Activated CD8-positive, alpha-beta memory T cell treated with anti-CD3 and anti-CD28 coated beads, Interleukin-2, amount 50 U/mL, for 1 hour (primary cell): ENCODE measurements at regions not wholly inside any gene's neighbourhood (a gene's known extent, or its start where the extent isn't known, plus 50 kb on each side); places are given as distances from the start of the nearest gene placed in this dataset.
"Not testable (repeated sequence)": the region's sequence is repeated elsewhere in the genome, so short reads cannot be mapped to it uniquely, and the experiment has no call there.

Experiments
- DNase-seq: peaks from one replicate; pipeline ENCODE4 v3.0.0-alpha.2; 2020; ENCODE audit errors: extremely low read depth

GRCh38 chr3:137820366-137820765, 56.3 kb downstream of the SOX14 start:
- DNase-seq = no peak

DNA sequence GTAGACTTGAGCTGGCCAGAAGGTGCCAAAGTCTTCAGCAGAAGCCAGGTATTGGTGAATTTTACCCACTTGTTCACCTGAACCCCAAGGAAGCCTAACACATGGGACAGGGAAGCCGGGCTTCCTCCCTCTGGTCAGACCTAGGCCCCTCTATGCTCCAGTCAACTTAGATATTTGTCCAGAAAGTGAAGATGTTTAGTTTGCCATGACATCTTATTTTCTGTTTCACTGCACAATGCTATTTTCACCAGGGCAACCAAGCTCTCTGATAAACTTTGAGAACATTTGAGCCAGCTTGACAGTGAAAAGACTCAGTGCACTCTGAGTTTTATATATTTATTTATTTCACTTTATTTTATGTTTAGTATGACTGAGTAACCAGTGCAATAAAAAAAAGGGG, 71.0 kb downstream of the SOX14 start:
- no peak for DNase-seq

DNA sequence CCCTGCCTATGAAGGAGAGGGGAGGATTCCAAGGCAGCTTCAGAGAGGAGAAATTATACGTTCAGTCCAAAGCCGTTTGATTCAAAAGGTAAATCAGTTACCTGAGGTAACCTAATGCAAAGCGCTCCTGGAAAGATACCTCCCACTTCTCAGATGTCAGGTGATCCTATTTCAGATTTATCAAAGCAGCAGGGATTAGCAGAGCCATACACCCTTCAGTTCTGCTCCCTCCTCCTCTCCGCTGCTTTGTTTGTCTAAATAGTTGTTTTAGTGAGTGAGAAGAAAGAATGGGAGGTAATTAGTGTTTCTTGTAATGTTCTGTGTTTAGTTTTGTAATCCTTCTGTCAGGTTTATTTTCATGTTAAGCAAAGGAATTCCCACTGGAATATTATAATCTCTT, 81.1 kb downstream of the SOX14 start:
- DNase-seq = no peak

GRCh38 chr3:137845666-137846065, 81.6 kb downstream of the SOX14 start:
- DNase-seq = no peak

DNA sequence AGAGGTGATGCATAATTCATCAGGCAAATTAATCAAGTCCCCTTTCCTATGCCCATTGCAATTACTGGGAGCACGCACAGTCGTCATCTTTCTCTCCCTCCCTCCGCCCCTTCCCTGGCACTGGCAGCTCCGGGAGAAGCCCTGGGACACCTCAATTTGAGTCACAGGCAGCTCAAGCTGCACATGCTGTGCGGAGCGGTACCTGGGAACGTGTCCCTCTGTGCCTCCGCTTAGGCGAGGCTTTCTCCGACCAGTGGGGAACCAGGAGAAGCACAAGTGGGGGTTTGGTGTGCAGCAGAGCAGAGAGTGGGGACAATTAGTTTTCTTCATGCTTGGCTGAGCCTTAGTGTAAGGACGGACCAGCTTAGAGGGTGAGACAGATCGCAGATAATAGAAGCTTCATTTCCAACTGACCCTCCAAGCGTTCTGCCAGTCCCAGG, 88.3 kb downstream of the SOX14 start:
- DNase-seq = no peak

DNA sequence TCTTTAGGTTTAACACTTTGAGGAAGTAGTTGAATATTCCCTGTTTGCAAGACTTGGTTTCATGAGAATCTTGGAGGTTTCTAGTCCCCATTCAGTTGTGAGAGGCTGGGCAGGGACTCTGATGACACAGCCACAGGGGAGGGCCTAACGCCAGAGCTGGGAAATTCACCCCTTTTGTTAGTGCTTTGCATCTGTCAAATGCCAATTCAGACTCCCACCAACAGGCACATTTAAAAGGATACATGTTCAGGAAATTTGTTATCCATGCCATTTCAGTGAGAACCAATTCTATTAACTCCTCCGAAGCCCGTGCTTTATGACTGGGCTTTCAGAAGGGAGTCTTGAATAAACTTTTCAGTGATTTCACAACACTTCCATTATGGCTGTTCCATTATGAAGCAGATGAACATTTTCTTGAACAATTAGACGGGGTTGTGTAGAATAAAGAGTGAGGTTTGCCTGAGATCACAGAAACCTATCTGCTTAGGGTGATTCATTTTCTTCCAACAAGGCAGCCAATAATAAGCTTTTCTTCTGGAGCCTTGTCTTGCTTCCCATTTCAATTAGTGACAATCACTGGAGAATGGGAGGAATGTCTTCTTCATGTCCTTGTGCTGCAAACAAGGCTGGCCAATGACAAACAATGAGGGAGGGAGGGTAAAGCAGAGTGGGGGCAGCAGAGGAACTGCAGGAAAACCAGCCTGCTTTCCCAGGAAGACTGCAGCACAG, 90.6 kb downstream of the SOX14 start:
- DNase-seq = no peak

GRCh38 chr3:137866001-137866400, 101.9 kb downstream of the SOX14 start:
- DNase-seq = no peak

GRCh38 chr3:137866933-137867332, 102.8 kb downstream of the SOX14 start:
- DNase-seq = no peak

DNA sequence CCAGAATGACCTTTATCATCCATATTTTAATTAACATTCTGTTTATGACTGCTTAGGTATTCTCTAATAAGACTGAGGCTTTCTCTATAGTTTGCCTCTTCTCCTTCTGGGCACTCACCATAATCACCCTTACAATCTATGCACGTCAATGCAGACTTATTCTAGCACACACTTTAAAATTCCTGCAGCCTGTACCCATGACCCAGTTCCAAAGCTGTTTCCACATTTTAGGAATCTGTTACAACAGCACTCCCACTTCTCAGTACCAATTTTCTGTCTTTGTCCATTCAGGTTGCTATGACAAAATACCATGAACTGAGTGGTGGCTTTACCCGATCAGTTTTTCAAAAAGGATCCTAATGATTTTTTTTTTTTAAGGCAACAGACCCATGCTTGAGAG, 103.5 kb downstream of the SOX14 start:
- no peak for DNase-seq

GRCh38 chr3:137869022-137869421, 104.9 kb downstream of the SOX14 start:
- no peak for DNase-seq

DNA sequence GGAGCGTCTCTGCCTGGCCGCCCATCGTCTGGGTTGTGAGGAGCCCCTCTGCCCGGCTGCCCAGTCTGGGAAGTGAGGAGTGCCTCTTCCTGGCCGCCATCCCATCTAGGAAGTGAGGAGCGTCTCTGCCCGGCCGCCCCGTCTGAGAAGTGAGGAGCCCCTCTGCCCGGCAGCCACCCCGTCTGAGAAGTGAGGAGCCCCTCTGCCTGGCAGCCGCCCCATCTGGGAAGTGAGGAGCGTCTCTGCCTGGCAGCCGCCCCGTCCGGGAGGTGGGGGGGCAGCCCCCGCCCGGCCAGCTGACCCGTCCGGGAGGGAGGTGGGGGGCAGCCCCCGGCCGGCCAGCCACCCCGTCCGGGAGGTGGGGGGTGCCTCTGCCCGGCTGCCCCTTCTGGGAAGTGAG, 108.5 kb downstream of the SOX14 start:
- not testable (repeated sequence) for DNase-seq

DNA sequence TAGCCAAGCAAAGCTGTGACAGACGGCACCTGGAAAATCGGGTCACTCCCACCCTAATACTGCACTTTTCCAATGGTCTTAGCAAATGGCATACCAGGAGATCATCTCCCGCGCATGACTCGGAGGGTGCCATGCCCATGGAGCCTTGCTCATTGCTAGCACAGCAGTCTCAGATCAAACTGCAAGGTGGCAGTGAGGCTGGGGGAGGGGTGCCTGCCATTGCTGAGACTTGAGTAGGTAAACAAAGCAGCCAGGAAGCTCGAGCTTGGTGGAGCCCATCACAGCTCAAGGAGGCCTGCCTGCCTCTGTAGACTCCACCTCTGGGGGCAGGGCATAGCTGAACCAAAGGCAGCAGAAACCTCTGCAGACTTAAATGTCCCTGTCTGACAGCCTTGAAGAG, 113.1 kb upstream of the CLDN18 start:
- DNase-seq = not testable (repeated sequence)

DNA sequence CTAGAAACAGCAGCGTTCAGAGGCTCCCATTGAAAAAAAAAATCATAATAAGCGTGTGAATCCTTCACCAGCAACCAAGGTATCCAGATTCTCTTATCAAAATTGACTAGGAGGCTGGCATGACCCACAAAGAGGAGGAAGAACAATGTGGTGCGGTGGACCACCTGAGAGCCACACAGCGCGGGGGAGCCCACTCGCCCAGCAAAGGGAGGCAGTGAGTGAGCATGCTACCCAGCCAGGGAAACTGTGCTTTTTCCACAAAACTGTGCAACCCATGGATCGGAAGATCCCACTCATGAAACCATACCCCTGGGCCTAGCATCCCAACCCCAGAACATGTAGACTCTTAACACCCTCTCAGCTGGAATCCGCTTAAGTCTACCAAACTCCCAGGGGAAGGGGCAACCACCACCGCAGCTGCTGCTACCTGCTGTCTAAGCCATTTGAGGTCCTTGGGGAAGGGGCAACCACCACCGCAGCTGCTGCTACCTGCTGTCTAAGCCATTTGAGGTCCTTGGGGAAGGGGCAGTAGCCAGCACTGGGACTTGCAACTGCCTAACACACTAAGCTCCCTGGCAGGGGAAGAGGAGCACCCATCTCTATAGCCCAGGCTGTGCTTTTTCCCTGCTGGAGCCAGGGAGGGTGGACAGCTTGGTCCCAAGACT, 102.8 kb upstream of the CLDN18 start:
- no peak for DNase-seq

DNA sequence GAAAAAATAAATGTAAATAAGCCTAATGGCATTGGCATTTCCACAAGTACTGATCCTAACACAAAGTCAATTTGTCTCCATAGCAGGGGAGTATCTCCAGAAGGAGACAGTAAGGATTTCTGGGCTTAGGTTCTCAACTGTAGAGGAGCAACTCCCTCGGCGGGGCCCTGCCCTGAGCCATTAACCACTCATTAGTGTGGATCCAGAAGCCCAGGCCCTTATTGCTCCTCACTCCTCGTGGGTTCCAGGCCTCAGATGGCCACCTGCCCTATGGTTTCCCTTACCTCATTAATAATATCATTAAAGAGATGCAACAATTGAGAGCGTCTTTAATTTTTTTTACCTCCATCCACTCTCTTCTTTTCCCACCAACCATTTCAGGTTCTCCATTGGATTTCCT, 85.3 kb upstream of the CLDN18 start:
- no peak for DNase-seq

DNA sequence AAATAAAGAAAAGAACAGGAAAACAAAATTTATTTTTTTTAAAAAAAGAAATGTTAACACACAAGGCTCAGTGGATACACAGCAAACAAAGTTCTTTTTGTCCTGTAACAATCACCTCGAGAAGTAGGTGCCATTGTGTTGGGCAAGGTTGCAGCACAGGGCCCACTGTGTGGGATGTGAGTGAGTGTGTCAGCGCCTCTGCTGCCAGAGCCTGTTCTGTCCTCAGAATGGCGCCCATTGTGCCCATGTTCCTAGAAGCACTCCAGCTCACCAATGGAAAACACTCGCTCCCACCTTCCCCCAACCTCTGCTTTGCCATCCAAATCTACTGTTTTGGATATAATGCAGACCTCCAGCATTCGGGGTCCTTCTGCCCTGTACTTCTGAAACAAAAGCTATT, 84.9 kb upstream of the CLDN18 start:
- DNase-seq = no peak

- no peak for DNase-seq
Observed at GRCh38 chr3:137926991-137927390, 83.0 kb upstream of the CLDN18 start.

- DNase-seq = no peak
Observed at GRCh38 chr3:137930976-137931375, 79.0 kb upstream of the CLDN18 start.

DNA sequence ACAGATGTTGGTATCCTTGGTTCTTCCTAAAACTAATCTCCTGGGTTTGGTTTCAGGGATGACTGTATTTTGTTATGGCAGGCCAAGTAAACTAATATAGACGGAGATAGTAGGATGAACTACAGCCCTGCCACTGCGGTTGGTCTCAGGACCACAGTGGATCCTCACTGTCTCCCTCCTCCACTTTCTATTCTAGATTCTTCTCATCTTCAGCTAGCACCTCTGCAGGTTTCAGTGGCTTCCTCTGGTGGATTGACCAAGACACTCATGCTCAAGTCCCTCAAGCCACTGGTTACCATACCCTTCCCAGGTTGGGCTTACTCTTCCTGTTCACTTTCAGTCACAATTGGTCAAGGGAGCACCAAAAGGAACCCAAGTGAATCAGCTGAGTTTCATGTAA, 71.1 kb upstream of the CLDN18 start:
- no peak for DNase-seq

GRCh38 chr3:137944593-137944992, 65.4 kb upstream of the CLDN18 start:
- DNase-seq = no peak

DNA sequence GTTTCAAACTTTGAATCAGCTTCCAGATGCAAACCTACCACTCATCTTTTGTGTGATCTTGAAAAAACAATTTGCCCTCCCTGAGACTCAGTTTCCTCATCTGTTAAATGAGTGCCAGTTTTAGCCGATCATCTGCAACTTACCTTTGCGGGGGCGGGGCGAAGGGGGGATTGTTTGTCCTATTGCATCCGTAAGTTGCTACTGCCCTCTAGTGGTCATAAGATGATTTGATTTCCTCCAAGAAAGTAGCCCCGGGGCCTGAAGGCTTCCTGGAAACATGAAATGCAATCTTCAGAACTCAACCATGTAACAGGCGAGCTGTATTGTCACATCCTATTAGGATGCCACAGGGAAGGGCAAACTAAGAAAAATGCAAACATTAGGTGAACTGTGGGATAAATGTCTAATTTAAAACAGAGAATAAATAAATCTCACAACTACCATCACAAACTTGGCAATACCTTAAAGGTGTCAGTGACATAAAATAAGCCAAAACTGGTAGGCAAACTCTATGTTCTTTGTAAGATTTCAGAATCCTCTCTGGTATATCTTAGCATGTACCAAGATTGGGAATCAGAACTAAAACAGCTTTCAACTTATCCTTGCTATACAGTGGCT, 63.5 kb upstream of the CLDN18 start:
- peak; percentile 4 for DNase-seq

GRCh38 chr3:137947117-137947516, 62.8 kb upstream of the CLDN18 start:
- DNase-seq = no peak

DNA sequence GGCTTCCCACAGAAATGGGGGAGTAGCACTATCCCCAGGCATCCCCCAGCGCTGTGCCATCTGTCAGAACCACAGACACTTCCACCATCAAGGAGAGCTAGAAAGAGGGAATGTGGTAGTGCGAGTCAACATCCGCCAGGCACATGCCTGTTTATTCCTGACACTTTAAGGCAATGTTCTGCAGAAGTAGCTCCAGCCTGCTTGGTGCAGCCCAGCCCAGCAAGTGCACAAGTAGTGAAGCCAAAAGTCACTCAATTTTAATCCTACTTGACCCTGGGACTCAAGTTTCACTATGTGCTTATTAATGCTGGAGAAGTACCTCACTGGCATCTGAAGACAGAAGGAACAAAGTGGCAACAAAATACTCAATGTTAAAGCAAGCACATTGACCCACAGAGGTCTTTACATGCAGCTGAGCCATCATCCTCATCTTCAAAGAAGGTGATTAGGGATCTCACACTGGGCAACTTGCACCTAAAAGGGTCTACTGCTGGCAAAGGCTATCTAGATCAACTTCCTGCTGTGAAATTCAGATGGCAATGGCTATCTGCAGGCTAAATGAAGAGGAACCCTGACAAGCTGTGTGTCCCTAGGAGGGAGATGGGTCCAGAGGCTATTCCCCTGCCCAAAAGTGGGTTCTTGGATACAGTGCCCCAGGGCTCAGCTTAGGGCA, 61.4 kb upstream of the CLDN18 start:
- no peak for DNase-seq

GRCh38 chr3:137958636-137959035, 51.3 kb upstream of the CLDN18 start:
- no peak for DNase-seq
